ENCODE measurements at regions not wholly inside any gene's neighbourhood (a gene's known extent, or its start where the extent isn't known, plus 50 kb on each side); places are given as distances from the start of the nearest gene placed in this dataset.

DNA sequence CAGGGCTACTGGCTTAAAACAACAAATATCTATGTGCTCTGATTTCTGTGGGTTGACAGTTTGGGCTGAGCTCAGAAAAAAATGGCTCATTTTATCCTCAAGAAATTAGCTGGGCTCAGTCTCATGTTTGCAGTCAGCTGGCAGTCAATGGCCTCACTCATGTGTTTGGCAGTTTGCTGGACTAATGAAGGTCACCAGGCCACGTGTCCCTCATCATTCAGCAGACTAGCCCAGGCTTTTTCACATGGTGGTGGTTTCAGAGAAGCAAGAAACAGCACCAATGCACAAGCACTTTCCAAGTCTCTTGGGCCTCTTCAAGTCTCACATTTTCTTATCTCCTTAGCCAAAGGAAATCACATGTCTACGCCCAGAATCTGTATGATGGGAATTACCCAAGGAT is 478.3 kb upstream of the PPP2R3A start:
- no peak overlapping the region for H3K4me3 ChIP-seq (ENCODE audit: low read depth, low read length)
- no peak for DNase-seq (ENCODE audit: low read depth)
- TF ChIP-seq POLR2A (IDR thresholded peaks at IDR 0.05; ENCODE audit: extremely low read depth, insufficient read length) (no peak), MYC (IDR thresholded peaks at IDR 0.05; ENCODE audit: low read depth, low read length) (no peak)
- TF ChIP-seq, protein P1, sequence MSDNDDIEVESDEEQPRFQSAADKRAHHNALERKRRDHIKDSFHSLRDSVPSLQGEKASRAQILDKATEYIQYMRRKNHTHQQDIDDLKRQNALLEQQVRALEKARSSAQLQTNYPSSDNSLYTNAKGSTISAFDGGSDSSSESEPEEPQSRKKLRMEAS (IDR thresholded peaks at IDR 0.05; ENCODE audit: low read depth, low read length): no peak

DNA sequence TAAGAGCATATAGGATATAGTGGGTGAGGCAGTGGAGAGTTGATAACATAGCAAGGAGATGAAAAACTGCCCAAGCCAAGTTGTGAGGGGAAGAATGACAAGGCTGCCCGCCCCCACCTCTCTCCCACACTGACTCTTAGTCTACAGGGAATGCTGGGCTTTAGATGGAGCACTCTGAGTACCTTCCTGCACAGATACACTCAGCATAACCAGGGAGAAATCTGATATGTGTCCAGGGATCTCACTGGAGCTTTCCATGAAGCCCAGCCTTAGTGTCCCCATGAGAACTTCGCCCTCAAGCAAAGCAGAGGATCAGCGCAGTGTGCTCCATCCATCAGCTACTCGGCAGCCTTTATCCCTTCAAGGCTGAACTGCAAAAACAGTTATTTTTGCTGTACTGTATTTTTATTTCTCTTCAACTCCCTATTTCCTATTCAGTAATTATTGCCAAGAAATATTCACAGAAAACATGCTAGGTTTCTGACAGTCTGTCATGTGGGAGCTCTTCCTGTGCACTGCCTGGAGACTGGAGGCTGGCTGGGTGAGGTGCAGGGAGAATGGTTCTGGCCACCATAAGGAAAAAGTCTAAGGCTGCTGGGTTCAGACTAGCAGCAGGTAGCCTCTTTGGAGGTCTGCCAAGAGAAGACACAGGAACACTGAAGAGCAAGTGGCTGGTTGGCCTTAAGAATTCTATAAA is 475.2 kb upstream of the PPP2R3A start:
- TF ChIP-seq, protein P1 (IDR thresholded peaks at IDR 0.05; ENCODE audit: low read depth, low read length): no peak
- TF ChIP-seq POLR2A (IDR thresholded peaks at IDR 0.05; ENCODE audit: extremely low read depth, insufficient read length): no peak
- TF ChIP-seq, protein P2, sequence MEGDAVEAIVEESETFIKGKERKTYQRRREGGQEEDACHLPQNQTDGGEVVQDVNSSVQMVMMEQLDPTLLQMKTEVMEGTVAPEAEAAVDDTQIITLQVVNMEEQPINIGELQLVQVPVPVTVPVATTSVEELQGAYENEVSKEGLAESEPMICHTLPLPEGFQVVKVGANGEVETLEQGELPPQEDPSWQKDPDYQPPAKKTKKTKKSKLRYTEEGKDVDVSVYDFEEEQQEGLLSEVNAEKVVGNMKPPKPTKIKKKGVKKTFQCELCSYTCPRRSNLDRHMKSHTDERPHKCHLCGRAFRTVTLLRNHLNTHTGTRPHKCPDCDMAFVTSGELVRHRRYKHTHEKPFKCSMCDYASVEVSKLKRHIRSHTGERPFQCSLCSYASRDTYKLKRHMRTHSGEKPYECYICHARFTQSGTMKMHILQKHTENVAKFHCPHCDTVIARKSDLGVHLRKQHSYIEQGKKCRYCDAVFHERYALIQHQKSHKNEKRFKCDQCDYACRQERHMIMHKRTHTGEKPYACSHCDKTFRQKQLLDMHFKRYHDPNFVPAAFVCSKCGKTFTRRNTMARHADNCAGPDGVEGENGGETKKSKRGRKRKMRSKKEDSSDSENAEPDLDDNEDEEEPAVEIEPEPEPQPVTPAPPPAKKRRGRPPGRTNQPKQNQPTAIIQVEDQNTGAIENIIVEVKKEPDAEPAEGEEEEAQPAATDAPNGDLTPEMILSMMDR (IDR thresholded peaks at IDR 0.05; ENCODE audit: low read depth, low read length): no peak
- TF ChIP-seq MYC (IDR thresholded peaks at IDR 0.05; ENCODE audit: low read depth, low read length): no peak
- no peak for DNase-seq (ENCODE audit: low read depth)
- H3K4me3 ChIP-seq (ENCODE audit: low read depth, low read length): no peak overlapping the region

DNA sequence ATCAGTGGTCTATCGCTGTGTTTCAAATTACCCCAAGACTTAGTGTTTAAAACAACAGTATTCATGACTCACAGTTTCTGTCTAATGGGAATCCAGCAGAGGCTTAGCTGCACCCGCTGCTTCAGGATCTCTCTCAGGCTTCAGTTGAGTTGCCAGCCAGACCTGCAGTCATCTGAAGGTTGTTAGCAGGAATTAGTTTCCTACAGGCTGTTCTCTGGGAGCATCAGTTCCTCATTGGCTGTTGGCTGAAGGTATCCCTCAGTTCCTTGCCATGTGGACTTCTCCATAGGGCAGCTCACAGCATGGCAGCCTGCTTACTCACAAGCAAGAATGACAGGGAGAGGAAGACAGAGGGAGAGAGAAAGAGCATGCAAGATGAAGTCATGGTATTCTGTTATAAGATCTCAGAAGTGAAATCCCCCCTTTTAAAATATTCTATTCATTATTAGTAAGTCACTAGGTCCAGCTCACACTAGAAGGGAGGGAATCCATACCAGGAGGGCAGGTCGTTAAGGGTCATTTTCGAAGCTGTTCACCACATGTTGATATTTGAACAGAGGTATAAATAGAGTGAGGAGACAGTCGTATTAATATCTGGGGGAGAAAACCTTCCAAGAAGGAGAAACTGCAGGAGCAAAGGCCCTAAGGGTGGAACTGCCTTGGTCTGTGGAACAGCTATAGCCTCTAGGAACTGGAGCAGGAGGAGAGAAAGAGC is 473.9 kb upstream of the PPP2R3A start:
- DNase-seq (ENCODE audit: low read depth): no peak
- TF ChIP-seq MYC (IDR thresholded peaks at IDR 0.05; ENCODE audit: low read depth, low read length) (no peak), POLR2A (IDR thresholded peaks at IDR 0.05; ENCODE audit: extremely low read depth, insufficient read length) (no peak)
- TF ChIP-seq, protein P2 (IDR thresholded peaks at IDR 0.05; ENCODE audit: low read depth, low read length): no peak
- TF ChIP-seq, protein P1 (IDR thresholded peaks at IDR 0.05; ENCODE audit: low read depth, low read length): no peak
- no peak overlapping the region for H3K4me3 ChIP-seq (ENCODE audit: low read depth, low read length)

DNA sequence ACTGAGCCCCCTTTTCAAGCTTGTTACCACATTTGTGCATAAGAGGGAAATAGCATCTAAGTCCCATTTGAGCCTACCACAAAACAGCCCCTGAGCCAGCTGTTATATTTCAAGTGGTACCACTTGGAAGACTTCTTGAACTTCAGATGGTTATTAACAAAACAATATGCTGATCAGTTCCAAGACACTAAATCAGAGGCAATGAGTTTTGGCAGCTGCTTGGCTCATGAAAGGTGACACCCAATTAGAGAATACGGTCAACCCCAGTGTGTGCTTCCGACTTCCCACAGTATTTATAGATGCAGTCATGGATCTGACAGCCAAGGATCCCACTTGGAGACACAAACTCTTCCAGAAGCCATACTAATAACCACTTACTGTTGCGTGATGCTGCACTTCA is 469.6 kb upstream of the PPP2R3A start:
- no peak overlapping the region for H3K4me3 ChIP-seq (ENCODE audit: low read depth, low read length)

DNA sequence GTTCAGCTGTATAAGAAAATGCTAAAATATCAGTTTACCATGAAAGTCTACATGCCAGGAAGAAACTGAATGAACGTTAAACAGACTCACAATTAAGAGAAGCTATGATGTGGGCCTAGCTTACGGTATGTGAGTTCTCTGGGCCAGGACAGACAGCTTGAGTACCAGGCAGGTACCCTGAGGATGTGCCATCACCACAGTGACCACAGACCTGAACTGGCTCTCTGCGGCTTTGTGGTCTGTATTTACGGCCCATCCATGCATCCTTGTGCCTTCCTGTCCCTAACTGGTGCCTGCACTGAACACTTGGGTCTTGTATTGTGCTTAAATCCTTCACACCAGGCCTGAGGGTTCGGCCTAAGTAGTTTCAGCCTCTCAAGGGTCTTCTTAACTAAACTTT is 467.5 kb upstream of the PPP2R3A start:
- TF ChIP-seq, protein P1 (IDR thresholded peaks at IDR 0.05; ENCODE audit: low read depth, low read length): no peak
- TF ChIP-seq POLR2A (IDR thresholded peaks at IDR 0.05; ENCODE audit: extremely low read depth, insufficient read length) (no peak), MYC (IDR thresholded peaks at IDR 0.05; ENCODE audit: low read depth, low read length) (no peak)
- TF ChIP-seq, protein P2 (IDR thresholded peaks at IDR 0.05; ENCODE audit: low read depth, low read length): no peak
- DNase-seq (ENCODE audit: low read depth): no peak
- H3K4me3 ChIP-seq (ENCODE audit: low read depth, low read length): no peak overlapping the region

More for the DNA sequence above, 469.6 kb upstream of the PPP2R3A start:
- DNase-seq (ENCODE audit: low read depth): no peak
- TF ChIP-seq, protein P1 (IDR thresholded peaks at IDR 0.05; ENCODE audit: low read depth, low read length): no peak
- TF ChIP-seq, protein P2 (IDR thresholded peaks at IDR 0.05; ENCODE audit: low read depth, low read length): no peak
- TF ChIP-seq POLR2A (IDR thresholded peaks at IDR 0.05; ENCODE audit: extremely low read depth, insufficient read length) (no peak), MYC (IDR thresholded peaks at IDR 0.05; ENCODE audit: low read depth, low read length) (no peak)

DNA sequence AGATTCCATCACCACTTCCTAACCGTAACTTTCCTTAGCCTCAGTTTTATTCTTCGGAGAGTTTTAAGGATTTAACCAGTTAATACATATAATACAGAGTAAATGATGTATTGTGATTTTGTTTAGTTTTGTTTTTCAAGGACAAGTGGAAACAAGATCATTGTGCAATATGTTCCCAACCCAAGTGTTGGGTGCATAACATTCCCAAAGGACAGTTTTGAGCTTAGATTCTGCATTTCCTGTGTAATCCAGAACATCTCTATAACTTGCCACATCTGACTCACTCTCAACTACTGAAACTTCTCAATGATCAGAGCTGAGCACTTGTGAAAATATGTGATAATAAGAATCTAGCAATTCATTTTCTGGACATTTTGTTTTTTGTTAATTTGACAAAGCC is 466.1 kb upstream of the PPP2R3A start:
- no peak for DNase-seq (ENCODE audit: low read depth)
- TF ChIP-seq MYC (IDR thresholded peaks at IDR 0.05; ENCODE audit: low read depth, low read length): no peak
- TF ChIP-seq POLR2A (IDR thresholded peaks at IDR 0.05; ENCODE audit: extremely low read depth, insufficient read length): no peak
- TF ChIP-seq, protein P2 (IDR thresholded peaks at IDR 0.05; ENCODE audit: low read depth, low read length): no peak
- TF ChIP-seq, protein P1 (IDR thresholded peaks at IDR 0.05; ENCODE audit: low read depth, low read length): no peak

More for the DNA sequence above, 466.1 kb upstream of the PPP2R3A start:
- no peak overlapping the region for H3K4me3 ChIP-seq (ENCODE audit: low read depth, low read length)
